ENCODE measurements at regions not wholly inside any gene's neighbourhood (a gene's known extent, or its start where the extent isn't known, plus 50 kb on each side); places are given as distances from the start of the nearest gene placed in this dataset.

DNA sequence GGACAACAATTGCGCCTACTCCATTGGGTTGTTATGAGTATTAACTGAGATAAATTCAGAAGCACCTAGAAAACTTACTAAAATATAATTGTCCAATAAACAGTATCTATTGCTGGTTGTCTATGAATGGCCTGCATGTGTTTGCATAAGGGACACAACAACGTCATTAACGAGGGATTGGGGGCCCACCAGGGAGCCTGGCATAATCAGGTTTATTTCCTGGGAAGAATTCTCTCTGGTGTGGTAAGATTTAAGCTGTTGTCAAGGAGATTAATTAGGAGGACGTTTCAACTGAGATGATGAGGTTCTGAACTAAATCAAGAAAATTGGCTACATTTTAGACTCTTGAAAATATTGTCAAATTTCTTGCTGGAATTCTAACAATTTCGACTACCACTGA, 176.1 kb upstream of the CDIN1 start:
- TF ChIP-seq, protein P1, sequence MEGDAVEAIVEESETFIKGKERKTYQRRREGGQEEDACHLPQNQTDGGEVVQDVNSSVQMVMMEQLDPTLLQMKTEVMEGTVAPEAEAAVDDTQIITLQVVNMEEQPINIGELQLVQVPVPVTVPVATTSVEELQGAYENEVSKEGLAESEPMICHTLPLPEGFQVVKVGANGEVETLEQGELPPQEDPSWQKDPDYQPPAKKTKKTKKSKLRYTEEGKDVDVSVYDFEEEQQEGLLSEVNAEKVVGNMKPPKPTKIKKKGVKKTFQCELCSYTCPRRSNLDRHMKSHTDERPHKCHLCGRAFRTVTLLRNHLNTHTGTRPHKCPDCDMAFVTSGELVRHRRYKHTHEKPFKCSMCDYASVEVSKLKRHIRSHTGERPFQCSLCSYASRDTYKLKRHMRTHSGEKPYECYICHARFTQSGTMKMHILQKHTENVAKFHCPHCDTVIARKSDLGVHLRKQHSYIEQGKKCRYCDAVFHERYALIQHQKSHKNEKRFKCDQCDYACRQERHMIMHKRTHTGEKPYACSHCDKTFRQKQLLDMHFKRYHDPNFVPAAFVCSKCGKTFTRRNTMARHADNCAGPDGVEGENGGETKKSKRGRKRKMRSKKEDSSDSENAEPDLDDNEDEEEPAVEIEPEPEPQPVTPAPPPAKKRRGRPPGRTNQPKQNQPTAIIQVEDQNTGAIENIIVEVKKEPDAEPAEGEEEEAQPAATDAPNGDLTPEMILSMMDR (IDR thresholded peaks at IDR 0.05; ENCODE audit: low read depth, low read length, poor library complexity, severe bottlenecking) = no peak
- TF ChIP-seq EZH2phosphoT487 (IDR thresholded peaks at IDR 0.05; ENCODE audit: borderline replicate concordance, low read length) = no peak
